ENCODE measurements at regions not wholly inside any gene's neighbourhood (a gene's known extent, or its start where the extent isn't known, plus 50 kb on each side); places are given as distances from the start of the nearest gene placed in this dataset.

DNA sequence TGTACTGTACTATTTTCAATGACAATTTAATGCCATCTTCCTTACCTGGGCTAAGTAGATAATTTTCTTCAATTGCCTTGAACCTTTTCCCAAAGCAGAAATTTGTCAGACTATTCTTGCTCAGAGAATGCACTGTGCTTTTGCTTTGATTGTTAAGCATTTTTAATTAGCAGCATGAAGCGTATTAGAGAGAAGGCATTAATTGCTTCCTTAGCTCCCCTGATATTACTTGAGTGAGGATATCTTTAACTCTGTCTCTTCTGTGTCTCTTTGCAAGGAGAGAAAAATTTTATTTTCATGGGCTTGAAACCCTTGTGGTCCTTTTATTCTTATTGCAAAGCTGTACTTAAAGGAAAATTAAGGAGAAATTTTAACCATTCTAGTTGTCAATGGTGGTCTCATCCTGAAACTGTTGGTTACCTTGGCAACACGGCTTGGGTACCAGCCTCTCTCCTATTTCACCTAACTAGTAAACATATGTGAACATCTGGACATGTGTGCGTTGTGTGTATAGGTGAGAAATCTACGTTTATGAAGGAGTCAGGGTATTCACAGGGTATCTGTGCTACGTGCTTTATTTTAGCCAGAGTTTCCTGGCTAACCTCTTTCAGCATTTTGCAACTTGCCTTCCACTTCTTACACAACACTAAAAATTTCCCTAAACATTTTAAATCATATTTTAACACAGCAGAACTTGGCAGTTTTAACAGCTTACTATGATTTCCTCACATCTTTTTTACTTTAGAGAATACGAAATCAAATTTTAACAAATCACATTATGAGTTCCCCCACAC is 225.5 kb downstream of the KLF5 start:
- DNase-seq (ENCODE audit: low read depth) = no peak
- TF ChIP-seq CTCF (IDR thresholded peaks at IDR 0.05; ENCODE audit: low read length, missing control alignments) = no peak
- H3K4me3 ChIP-seq (replicated peaks; ENCODE audit: low read depth, low read length) = no peak overlapping the region

DNA sequence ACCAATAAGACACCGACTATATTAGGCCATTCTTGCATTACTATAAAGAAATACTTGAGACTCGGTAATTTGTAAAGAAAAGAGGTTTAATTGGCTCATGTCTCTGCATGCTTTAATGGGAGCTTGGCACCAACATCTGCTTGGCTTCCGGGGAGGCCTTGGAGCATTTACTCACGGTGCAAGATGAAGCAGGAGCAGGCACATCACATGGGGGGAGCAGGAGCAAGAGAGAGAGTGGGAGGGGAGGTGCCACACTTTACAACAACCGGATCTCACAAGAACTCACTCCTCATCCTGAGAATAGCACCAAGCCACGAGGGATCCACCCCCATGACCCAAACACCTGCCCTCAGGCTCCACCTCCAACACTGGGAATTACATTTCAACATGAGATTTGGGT is 224.8 kb downstream of the KLF5 start:
- no peak overlapping the region for H3K4me3 ChIP-seq (replicated peaks; ENCODE audit: low read depth, low read length)
- no peak for DNase-seq (ENCODE audit: low read depth)
- TF ChIP-seq CTCF (IDR thresholded peaks at IDR 0.05; ENCODE audit: low read length, missing control alignments) = no peak

GRCh38 chr13:73281746-73282145 is 222.9 kb downstream of the KLF5 start:
- no peak for DNase-seq (ENCODE audit: low read depth)
- TF ChIP-seq CTCF (IDR thresholded peaks at IDR 0.05; ENCODE audit: low read length, missing control alignments) = no peak
- H3K4me3 ChIP-seq (replicated peaks; ENCODE audit: low read depth, low read length) = no peak overlapping the region

GRCh38 chr13:73278186-73278585 is 219.4 kb downstream of the KLF5 start:
- no peak overlapping the region for H3K4me3 ChIP-seq (replicated peaks; ENCODE audit: low read depth, low read length)
- no peak for TF ChIP-seq CTCF (IDR thresholded peaks at IDR 0.05; ENCODE audit: low read length, missing control alignments)
- DNase-seq (ENCODE audit: low read depth) = no peak

DNA sequence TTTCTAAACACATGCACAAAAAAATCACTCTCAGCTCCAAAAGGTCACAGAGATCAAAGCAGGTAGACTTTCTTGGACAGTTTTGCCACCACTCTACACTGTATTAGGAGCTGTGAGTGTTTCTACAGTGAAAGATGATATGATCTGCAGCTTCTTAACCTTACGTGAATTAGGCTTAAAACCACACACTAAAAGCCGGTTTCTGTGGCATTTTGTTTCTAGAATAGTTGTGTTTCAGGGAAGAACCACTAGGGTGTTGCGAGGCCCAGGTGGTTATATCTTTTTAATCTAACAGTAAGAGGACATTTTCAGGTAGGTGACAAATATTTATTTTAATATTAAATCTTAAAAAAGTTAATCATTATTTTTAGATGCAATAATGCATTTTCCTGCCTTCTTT is 216.4 kb downstream of the KLF5 start:
- no peak for TF ChIP-seq CTCF (IDR thresholded peaks at IDR 0.05; ENCODE audit: low read length, missing control alignments)
- DNase-seq (ENCODE audit: low read depth) = no peak
- H3K4me3 ChIP-seq (replicated peaks; ENCODE audit: low read depth, low read length) = no peak overlapping the region

DNA sequence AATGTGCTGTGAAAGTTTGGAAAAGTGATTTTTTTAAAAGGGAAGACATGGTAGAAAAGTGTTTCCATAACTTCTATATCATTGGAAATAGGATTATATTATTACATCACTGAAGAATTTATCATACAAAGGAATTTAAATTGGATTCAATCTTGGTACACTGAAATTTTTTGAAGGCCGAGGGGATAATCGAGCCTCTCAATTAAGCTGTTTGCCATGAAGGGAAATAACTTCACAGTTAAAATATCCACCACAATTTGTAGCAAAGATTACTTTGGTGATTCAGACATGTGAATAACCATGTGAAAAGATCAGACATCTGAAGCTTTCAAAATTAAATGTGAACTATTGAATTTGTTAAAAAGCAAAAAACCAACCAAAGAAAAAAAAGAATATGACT is 215.3 kb downstream of the KLF5 start:
- no peak for TF ChIP-seq CTCF (IDR thresholded peaks at IDR 0.05; ENCODE audit: low read length, missing control alignments)
- no peak overlapping the region for H3K4me3 ChIP-seq (replicated peaks; ENCODE audit: low read depth, low read length)
- peak; percentile 5 for DNase-seq (ENCODE audit: low read depth)

- no peak overlapping the region for H3K4me3 ChIP-seq (replicated peaks; ENCODE audit: low read depth, low read length)
- no peak for TF ChIP-seq CTCF (IDR thresholded peaks at IDR 0.05; ENCODE audit: low read length, missing control alignments)
- DNase-seq (ENCODE audit: low read depth) = peak; percentile 71
These were observed 214.9 kb downstream of the KLF5 start for GRCh38 chr13:73273745-73274144.

Data from fibroblast of pulmonary artery (primary cell).